GM12878 (cell line): ENCODE measurements at regions not wholly inside any gene's neighbourhood (a gene's known extent, or its start where the extent isn't known, plus 50 kb on each side); places are given as distances from the start of the nearest gene placed in this dataset.

ENCODE experiments used
- ATAC-seq: fragments of 200-7000 bp; cut with Tn5 transposase; 3 replicates; pipeline ENCODE4 v1.9.1; 2020; ENCODE audit warnings: mild to moderate bottlenecking, moderate library complexity
- BruUV-seq: library from RNA; stranded (reverse); fragments of 400-500 nt; replicated peaks from 2 replicates; lab custom pipeline; 2021; lab: Mats Ljungman, UMichigan
- CTCF ChIA-PET: fragments of 300-600 bp; sonication (Branson Sonifier 250); formaldehyde crosslinking; extraction: SDS; loops from one replicate; lab custom pipeline; 2021; ENCODE audit warnings: inconsistent platforms; lab: Yijun Ruan, JAX
- POLR2A ChIA-PET: fragments of 350-600 bp; formaldehyde crosslinking; extraction: SDS; loops from one replicate; lab custom pipeline; 2021; ENCODE audit warnings: inconsistent platforms; lab: Charles Lee
- RAD21 ChIA-PET: fragments of 300-600 bp; sonication (Branson Sonifier 250); formaldehyde crosslinking; loops from one replicate; lab custom pipeline; 2023; ENCODE audit warnings: antibody characterized with exemption; ENCODE audit not compliant: unreplicated experiment; lab: Charles Lee
- SMC1A ChIA-PET: fragments of 300-600 bp; sonication (Branson Sonifier 250); formaldehyde crosslinking; loops from one replicate; lab custom pipeline; 2023; ENCODE audit not compliant: unreplicated experiment, uncharacterized antibody; lab: Charles Lee
- DNase-seq: peaks from one replicate; pipeline ENCODE4 v3.0.0-alpha.2; 2011; ENCODE audit warnings: low read depth, low spot score
- FAIRE-seq: peaks from 3 replicates; lab custom pipeline; 2011; peaks lifted over from hg19 to GRCh38; lab: Jason Lieb, UNC
- H2AFZ ChIP-seq: 2 replicates; pipeline ENCODE4 v1.6.0; 2011; ENCODE audit warnings: low read depth, low read length, control low read depth; ENCODE audit not compliant: control insufficient read depth
- H3K27ac ChIP-seq: 2 replicates; pipeline ENCODE4 v1.5.1; 2011; ENCODE audit warnings: control low read depth; ENCODE audit not compliant: control insufficient read depth, insufficient read depth
- H3K27me3 ChIP-seq, 2 experiments: replicated peaks in 1 of 2; 2 replicates each; pipeline versions ENCODE4 v1.6.0 to v1.6.1; 2011; ENCODE audit warnings: low read length in 1 of 2; ENCODE audit not compliant: control insufficient read depth in 2 of 2, insufficient read depth in 2 of 2
- H3K36me3 ChIP-seq, 2 experiments: 2 replicates each; pipeline ENCODE4 v1.5.1; 2011; ENCODE audit warnings: low read length in 1 of 2; ENCODE audit not compliant: control insufficient read depth in 2 of 2, insufficient read depth in 2 of 2
- H3K4me1 ChIP-seq: 2 replicates; pipeline ENCODE4 v1.6.1; 2011; ENCODE audit warnings: mild to moderate bottlenecking, low read length, moderate library complexity, mixed read lengths; ENCODE audit not compliant: control insufficient read depth, insufficient read depth
- H3K4me2 ChIP-seq: 2 replicates; pipeline ENCODE4 v1.6.0; 2011; ENCODE audit warnings: control low read depth; ENCODE audit not compliant: control insufficient read depth, insufficient read depth
- H3K4me3 ChIP-seq: fragments of 200-600 bp; sonication (generic); 2 replicates; pipeline ENCODE4 v1.5.1; 2016
- H3K79me2 ChIP-seq: 2 replicates; pipeline ENCODE4 v1.6.0; 2011; ENCODE audit warnings: low read length; ENCODE audit not compliant: control insufficient read depth, insufficient read depth
- H3K9ac ChIP-seq: 2 replicates; pipeline ENCODE4 v1.8.0; 2011; ENCODE audit warnings: low read length, control low read depth, mixed read lengths; ENCODE audit not compliant: control insufficient read depth, insufficient read depth
- H3K9me3 ChIP-seq: replicated peaks from 3 replicates; pipeline ENCODE4 v1.5.1; 2011; ENCODE audit warnings: mild to moderate bottlenecking, low read length; ENCODE audit not compliant: control insufficient read depth, insufficient read depth
- H4K20me1 ChIP-seq: 2 replicates; pipeline ENCODE4 v1.6.0; 2011; ENCODE audit not compliant: control insufficient read depth, insufficient read depth
- CREB1 ChIP-seq: IDR thresholded peaks from 2 replicates; pipeline ENCODE4 v1.6.1; 2012; ENCODE audit warnings: low read depth, mild to moderate bottlenecking, inconsistent platforms
- FOXK2 ChIP-seq: fragments of 450-650 bp; IDR thresholded peaks from 2 replicates; pipeline ENCODE4 v1.6.1; 2017; ENCODE audit warnings: mild to moderate bottlenecking, moderate library complexity
- PML ChIP-seq: IDR thresholded peaks from 2 replicates; pipeline ENCODE4 v1.6.1; 2012; ENCODE audit warnings: low read length, inconsistent platforms
- USF2 ChIP-seq: IDR thresholded peaks from 2 replicates; pipeline ENCODE4 v1.6.1; 2011; ENCODE audit warnings: low read depth, low read length, improper control_type of control experiment, borderline replicate concordance
- WGBS: methylation state at CpG from one replicate; pipeline ENCODE4 v1.1.6; 2016; ENCODE audit warnings: low lambda C conversion rate; ENCODE audit not compliant: insufficient replicate concordance, insufficient coverage; ENCODE audit errors: missing lambda C conversion rate; 5-methylcytosine and 5-hydroxymethylcytosine counted together
- in situ Hi-C: fragments of 300-500 bp; cut with MboI; formaldehyde crosslinking; loops from 9 replicates; pipeline ENCODE4 v1.14.3; 2018; ENCODE audit warnings: mixed read lengths
- intact Hi-C: fragments of 100-400 bp; cut with micrococcal nuclease; formaldehyde crosslinking; loops from one replicate; pipeline ENCODE4 v1.14.2; 2022; ENCODE audit not compliant: unreplicated experiment
- TF ChIP-seq, protein P1 (sequence below): IDR thresholded peaks from 2 replicates; pipeline ENCODE4 v1.6.1; 2011; ENCODE audit warnings: borderline replicate concordance, low read depth, mild to moderate bottlenecking, moderate library complexity, mixed read lengths, low read length; ENCODE audit not compliant: insufficient read depth; ENCODE audit errors: extremely low read length

DNA sequence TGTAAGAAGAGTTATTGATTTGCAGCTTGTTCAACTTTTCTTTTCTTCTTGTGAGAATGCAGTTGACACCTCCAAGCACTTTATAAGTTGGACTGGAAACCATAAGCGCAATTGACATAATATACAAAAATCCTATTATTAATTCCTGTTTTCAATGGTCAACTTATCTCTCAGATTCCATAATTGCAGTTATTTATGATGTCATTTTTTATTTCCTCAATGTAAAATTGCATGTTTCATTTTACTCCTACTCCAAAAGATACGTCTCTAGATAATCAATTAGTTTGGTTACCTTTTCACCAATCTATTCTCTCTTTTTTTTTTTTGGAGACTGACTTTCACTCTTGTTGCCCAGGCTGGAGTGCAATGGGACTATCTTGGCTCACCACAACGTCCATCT lies 1416.1 kb upstream of the CDH6 start (continued):
- no peak for TF ChIP-seq FOXK2
- TF ChIP-seq, all 136 proteins: peak for 0

DNA sequence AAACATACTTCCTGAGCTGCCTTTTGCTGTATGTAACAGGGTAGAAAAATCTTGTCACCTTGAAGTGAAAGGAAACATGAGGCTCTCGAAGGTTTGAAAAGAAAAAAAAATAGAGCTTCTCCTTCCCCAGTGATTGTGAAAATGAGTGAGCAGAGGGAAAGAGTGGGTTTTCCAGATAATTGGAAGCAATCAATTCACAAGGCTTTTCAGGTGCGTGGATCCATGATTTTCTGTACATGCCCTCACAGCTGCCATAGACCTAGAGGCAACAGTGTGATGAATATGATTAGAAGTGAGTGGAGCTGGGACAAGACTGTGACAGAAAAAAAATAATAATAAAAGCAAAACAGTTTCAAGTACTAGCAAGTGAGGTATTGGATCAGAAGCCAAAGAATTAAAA lies 1422.5 kb upstream of the CDH6 start:
- Histone ChIP-seq H3K36me3 (no peaks in the 10 kb centered on the region), H3K4me3 (no peak overlapping the region), H3K27ac (no peak overlapping the region), H3K27me3 (no peaks in the 10 kb centered on the region), H3K9ac (no peak overlapping the region), H3K4me1 (no peaks in the 10 kb centered on the region), H3K9me3 (no peaks in the 10 kb centered on the region), H4K20me1 (no peaks in the 10 kb centered on the region), H3K79me2 (no peaks in the 10 kb centered on the region), H3K4me2 (no peak overlapping the region), H2AFZ (no peak overlapping the region)
- no peak for FAIRE-seq
- no TSS peak for BruUV-seq
- RAD21 ChIA-PET: no interaction called here
- intact Hi-C loops (no loop called here), in situ Hi-C loops (no loop called here)
- SMC1A ChIA-PET: interaction anchor here (0.6 kb wide), 2 partner anchors 168 to 370 kb away, joined by 3 read pairs; no protein-coding TSS in a partner anchor
- CTCF ChIA-PET: interaction anchor here (0.5 kb wide), 1 partner anchor 486 kb away, joined by 4 read pairs; no protein-coding TSS in a partner anchor
- WGBS: 0% methylated on average over 1 of the region's 2 CpGs
- ATAC-seq: no peak
- TF ChIP-seq USF2 (no peak), CREB1 (no peak), PML (no peak)
- TF ChIP-seq, protein P1, sequence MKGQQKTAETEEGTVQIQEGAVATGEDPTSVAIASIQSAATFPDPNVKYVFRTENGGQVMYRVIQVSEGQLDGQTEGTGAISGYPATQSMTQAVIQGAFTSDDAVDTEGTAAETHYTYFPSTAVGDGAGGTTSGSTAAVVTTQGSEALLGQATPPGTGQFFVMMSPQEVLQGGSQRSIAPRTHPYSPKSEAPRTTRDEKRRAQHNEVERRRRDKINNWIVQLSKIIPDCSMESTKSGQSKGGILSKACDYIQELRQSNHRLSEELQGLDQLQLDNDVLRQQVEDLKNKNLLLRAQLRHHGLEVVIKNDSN: no peak
- POLR2A ChIA-PET: no interaction called here
- no peak for DNase-seq
